ENCODE measurements at regions not wholly inside any gene's neighbourhood (a gene's known extent, or its start where the extent isn't known, plus 50 kb on each side); places are given as distances from the start of the nearest gene placed in this dataset.

DNA sequence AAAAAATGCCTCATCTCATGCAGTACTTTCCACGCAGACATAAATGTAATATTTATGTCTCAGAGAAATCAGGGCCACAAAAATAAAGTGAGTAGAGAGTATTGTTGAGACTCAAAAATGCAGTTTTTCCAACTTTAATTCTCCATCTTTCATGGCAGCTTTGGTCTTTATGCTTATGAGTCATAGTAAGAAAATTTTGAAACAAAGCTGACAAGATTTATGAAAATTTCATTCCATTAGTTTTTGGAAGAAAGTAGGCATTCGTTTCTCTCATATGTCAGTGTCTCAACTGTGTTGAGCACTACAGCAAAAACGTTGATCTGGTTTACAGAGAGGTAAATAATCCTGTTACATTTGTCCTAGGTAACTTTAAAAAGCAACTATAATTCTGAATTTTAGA, 656.8 kb downstream of the IQCM start:
- no peak overlapping the region for H3K27ac ChIP-seq
- H3K9me3 ChIP-seq, result no peaks in the 10 kb centered on the region
- no peaks in the 10 kb centered on the region for H3K27me3 ChIP-seq
- H3K4me3 ChIP-seq, result no peak overlapping the region
- no peaks in the 10 kb centered on the region for H3K4me1 ChIP-seq
- TF ChIP-seq, protein P1, sequence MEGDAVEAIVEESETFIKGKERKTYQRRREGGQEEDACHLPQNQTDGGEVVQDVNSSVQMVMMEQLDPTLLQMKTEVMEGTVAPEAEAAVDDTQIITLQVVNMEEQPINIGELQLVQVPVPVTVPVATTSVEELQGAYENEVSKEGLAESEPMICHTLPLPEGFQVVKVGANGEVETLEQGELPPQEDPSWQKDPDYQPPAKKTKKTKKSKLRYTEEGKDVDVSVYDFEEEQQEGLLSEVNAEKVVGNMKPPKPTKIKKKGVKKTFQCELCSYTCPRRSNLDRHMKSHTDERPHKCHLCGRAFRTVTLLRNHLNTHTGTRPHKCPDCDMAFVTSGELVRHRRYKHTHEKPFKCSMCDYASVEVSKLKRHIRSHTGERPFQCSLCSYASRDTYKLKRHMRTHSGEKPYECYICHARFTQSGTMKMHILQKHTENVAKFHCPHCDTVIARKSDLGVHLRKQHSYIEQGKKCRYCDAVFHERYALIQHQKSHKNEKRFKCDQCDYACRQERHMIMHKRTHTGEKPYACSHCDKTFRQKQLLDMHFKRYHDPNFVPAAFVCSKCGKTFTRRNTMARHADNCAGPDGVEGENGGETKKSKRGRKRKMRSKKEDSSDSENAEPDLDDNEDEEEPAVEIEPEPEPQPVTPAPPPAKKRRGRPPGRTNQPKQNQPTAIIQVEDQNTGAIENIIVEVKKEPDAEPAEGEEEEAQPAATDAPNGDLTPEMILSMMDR (IDR thresholded peaks at IDR 0.05), result no peak
- H3K36me3 ChIP-seq, result no peaks in the 10 kb centered on the region
- DNase-seq, result no peak

DNA sequence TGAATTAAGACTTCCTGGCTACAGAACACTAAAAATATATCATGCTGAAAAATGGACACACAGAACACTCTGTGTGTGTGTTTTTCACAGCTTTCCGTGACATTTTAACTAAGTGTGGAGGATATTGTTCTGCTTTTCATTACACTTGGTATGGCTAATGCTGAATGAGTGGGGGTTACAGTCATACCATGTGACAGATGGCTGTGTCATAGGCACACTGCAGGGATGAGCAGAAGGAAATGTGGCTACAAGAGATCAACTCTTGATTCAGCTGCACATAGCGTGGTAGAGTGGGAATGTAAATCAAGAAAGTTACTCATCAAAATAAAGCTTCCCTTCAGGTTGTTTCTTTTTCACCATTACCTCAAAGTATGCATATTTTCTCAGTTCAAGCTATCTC, 669.8 kb downstream of the IQCM start:
- DNase-seq, result no peak
- Histone ChIP-seq H3K4me3 (no peak overlapping the region), H3K36me3 (no peaks in the 10 kb centered on the region), H3K27ac (no peak overlapping the region), H3K27me3 (no peaks in the 10 kb centered on the region), H3K9me3 (no peaks in the 10 kb centered on the region), H3K4me1 (no peaks in the 10 kb centered on the region)
- TF ChIP-seq, protein P1 (IDR thresholded peaks at IDR 0.05), result no peak
- no peak for TF ChIP-seq POLR2A (IDR thresholded peaks at IDR 0.05)

GRCh38 chr4:149144060-149144459, 671.6 kb downstream of the IQCM start:
- no peak for DNase-seq
- Histone ChIP-seq H3K4me3 (no peak overlapping the region), H3K4me1 (no peaks in the 10 kb centered on the region), H3K27ac (no peak overlapping the region), H3K27me3 (no peaks in the 10 kb centered on the region), H3K36me3 (no peaks in the 10 kb centered on the region), H3K9me3 (no peaks in the 10 kb centered on the region)
- TF ChIP-seq, protein P1 (IDR thresholded peaks at IDR 0.05), result no peak
- TF ChIP-seq POLR2A (IDR thresholded peaks at IDR 0.05), result no peak

DNA sequence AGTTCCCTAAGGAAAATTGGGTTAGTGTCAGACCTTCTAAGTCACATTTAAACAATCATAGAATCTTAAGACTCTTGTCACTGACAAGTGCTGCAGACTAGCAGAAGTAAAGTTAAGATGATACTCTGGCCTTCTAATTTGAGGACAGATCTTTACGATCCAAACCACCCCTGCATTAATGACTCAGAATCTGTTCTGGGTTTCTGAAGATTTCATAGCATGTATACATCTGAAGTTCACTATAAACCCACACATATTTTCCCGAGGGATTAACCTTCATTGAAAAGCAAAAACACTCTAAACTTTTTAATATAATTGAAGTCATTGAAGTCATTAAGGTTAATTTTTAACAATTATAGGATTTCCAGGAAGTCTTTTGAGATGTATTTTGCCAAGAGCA, 674.3 kb downstream of the IQCM start:
- Histone ChIP-seq H3K27me3 (no peaks in the 10 kb centered on the region), H3K36me3 (no peaks in the 10 kb centered on the region), H3K4me3 (no peak overlapping the region), H3K27ac (no peak overlapping the region), H3K9me3 (no peaks in the 10 kb centered on the region), H3K4me1 (no peaks in the 10 kb centered on the region)
- TF ChIP-seq, protein P1 (IDR thresholded peaks at IDR 0.05), result no peak
- no peak for TF ChIP-seq POLR2A (IDR thresholded peaks at IDR 0.05)
- DNase-seq, result no peak

DNA sequence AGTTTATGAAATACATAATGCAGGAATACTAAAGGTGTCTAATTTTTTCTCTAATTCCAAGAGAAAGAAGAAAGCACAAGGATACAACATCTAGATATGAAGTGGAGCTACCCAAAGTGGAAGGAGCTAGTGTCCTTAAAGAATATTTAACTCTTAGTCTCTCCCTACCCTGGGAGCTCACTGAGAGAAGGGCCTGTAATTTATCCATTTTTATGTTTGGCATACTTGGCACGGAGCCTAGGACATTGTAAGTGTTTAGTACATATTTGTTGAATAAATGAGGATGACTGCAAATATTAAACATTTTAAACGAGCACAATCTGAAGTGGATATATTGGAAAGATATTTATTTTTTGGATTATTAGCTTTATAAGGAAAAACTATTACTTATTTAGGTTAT, 674.8 kb downstream of the IQCM start:
- Histone ChIP-seq H3K27me3 (no peaks in the 10 kb centered on the region), H3K36me3 (no peaks in the 10 kb centered on the region), H3K9me3 (no peaks in the 10 kb centered on the region), H3K4me3 (no peak overlapping the region), H3K27ac (no peak overlapping the region), H3K4me1 (no peaks in the 10 kb centered on the region)
- no peak for DNase-seq
- no peak for TF ChIP-seq POLR2A (IDR thresholded peaks at IDR 0.05)
- TF ChIP-seq, protein P1 (IDR thresholded peaks at IDR 0.05), result no peak

DNA sequence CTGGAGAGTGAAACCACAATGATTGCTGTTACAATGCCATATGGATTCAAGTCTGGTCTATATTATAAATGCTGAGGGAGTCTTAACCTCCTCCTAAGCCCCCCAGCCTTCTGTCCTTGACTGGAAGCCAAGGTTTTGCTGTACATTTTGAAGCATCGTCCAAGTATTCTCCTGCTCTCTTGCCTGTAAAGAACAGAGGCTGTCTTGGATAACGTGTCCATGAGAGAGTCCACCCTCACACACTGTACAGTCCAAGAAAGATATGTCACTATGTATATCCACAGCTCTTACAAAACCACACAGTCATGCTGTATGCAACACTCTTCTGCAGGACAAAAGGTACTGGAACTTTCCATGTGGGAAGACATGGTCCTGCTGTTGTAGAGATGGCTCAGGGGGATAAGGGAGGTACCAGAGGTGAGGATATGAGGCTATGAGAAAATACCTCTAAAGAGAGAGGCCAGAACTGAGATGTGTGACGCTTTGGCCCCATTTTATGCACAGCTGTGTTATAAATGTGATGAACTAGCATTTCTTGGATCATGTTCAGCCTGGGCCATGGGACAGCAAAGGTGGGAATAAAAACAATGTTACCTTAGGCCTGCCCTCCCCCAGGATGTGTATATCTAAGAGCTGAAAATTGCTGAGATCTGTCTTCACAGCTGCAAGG, 678.6 kb downstream of the IQCM start:
- TF ChIP-seq, protein P1 (IDR thresholded peaks at IDR 0.05), result no peak
- TF ChIP-seq POLR2A (IDR thresholded peaks at IDR 0.05), result no peak
- Histone ChIP-seq H3K36me3 (no peaks in the 10 kb centered on the region), H3K4me3 (no peak overlapping the region), H3K27ac (no peak overlapping the region), H3K9me3 (no peaks in the 10 kb centered on the region), H3K27me3 (no peaks in the 10 kb centered on the region), H3K4me1 (no peaks in the 10 kb centered on the region)
- no peak for DNase-seq

All from Peyer's patch (tissue), 4 donors.